ENCODE measurements at regions not wholly inside any gene's neighbourhood (a gene's known extent, or its start where the extent isn't known, plus 50 kb on each side); places are given as distances from the start of the nearest gene placed in this dataset.

DNA sequence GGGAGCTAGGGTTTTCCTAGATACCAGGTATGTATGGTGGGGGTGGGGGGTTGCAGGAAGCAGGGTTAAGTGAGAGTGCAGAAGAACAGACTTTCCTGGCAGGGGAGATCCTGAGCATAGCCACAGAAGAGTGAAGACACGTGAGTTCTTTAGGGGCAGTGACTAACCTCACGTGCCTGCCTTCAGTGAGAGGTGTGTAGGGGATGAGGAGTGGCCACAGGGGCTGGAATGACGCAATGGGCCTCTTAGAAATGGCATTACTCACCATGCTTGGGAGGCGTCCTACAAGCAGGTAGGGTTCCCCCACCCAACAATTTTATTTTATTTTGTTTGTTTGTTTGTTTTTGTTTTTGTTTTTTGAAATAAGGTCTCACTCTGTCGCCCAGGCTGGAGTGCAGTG is 698.6 kb upstream of the NRP1 start:
- no peaks in the 10 kb centered on the region for H3K27me3 ChIP-seq
- no peaks in the 10 kb centered on the region for H3K36me3 ChIP-seq
- no peak overlapping the region for H3K4me3 ChIP-seq
- no peak overlapping the region for H3K4me2 ChIP-seq
- H3K9ac ChIP-seq: no peak overlapping the region
- no peaks in the 10 kb centered on the region for H3K4me1 ChIP-seq
- peaks cover 11% of the 10 kb centered on the region for H3K9me3 ChIP-seq
- no peak for TF ChIP-seq Cebpa-rat (IDR thresholded peaks at IDR 0.05)
- H3K27ac ChIP-seq: no peak overlapping the region
- no peaks in the 10 kb centered on the region for H4K20me1 ChIP-seq

DNA sequence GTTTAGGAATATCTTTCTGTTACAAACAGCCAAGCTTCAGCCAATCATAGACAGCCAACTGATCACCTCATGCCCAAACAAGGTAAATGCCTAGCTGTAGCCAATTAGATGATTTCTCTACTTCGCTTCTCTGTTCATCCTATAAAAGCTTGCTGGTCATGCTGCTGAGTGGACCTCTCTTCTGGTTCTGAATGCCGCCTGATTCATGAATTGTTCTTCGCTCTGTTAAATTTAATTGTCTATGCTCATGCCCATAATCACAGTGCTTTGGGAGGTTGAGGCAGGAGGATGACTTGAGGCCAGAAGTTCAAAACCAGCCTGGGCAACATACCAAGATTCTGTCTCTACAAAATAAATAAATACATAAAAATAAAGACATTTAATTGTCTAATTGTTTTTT is 698.1 kb upstream of the NRP1 start:
- no peak overlapping the region for H3K27ac ChIP-seq
- H3K36me3 ChIP-seq: no peaks in the 10 kb centered on the region
- no peak overlapping the region for H3K4me3 ChIP-seq
- H3K9me3 ChIP-seq: peaks cover 11% of the 10 kb centered on the region
- H3K9ac ChIP-seq: no peak overlapping the region
- no peaks in the 10 kb centered on the region for H3K27me3 ChIP-seq
- no peak overlapping the region for H3K4me2 ChIP-seq
- no peak for TF ChIP-seq Cebpa-rat (IDR thresholded peaks at IDR 0.05)
- no peaks in the 10 kb centered on the region for H4K20me1 ChIP-seq
- no peaks in the 10 kb centered on the region for H3K4me1 ChIP-seq

- no peak overlapping the region for H3K27ac ChIP-seq
- no peak for TF ChIP-seq Cebpa-rat (IDR thresholded peaks at IDR 0.05)
- no peak overlapping the region for H3K9ac ChIP-seq
These were observed 696.9 kb upstream of the NRP1 start for GRCh38 chr10:34031400-34031799.

GRCh38 chr10:34029455-34029854 is 695.0 kb upstream of the NRP1 start:
- no peak overlapping the region for H3K4me3 ChIP-seq

More at GRCh38 chr10:34031400-34031799, 696.9 kb upstream of the NRP1 start:
- peaks cover 11% of the 10 kb centered on the region for H3K9me3 ChIP-seq
- H4K20me1 ChIP-seq: no peaks in the 10 kb centered on the region
- H3K27me3 ChIP-seq: no peaks in the 10 kb centered on the region
- no peaks in the 10 kb centered on the region for H3K4me1 ChIP-seq
- H3K4me3 ChIP-seq: no peak overlapping the region
- H3K4me2 ChIP-seq: no peak overlapping the region
- no peaks in the 10 kb centered on the region for H3K36me3 ChIP-seq

DNA sequence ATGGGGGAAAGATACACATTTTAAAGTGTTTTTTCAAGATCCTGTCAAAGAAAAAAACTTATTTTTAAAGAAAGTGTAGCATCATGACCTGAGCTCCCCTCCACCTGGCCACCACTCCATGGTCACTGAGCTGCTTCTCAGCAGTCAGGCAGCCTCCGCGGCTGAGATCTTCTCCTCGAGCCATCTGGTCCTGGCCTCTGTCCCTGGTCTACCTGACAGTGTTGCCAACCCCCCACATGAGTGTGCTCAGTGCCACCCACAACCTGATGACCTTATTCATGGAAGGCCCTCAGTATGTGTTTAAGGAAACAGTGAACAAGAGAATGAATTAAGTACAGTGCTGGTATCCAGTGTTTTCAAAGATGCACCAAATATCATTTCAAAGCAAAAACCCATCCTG is 694.5 kb upstream of the NRP1 start:
- H3K27ac ChIP-seq: no peak overlapping the region

More at GRCh38 chr10:34029455-34029854, 695.0 kb upstream of the NRP1 start:
- no peak overlapping the region for H3K27ac ChIP-seq
- H3K4me2 ChIP-seq: no peak overlapping the region
- H3K9me3 ChIP-seq: no peaks in the 10 kb centered on the region
- TF ChIP-seq Cebpa-rat (IDR thresholded peaks at IDR 0.05): no peak
- no peaks in the 10 kb centered on the region for H3K4me1 ChIP-seq
- no peaks in the 10 kb centered on the region for H3K27me3 ChIP-seq
- H3K36me3 ChIP-seq: no peaks in the 10 kb centered on the region
- no peaks in the 10 kb centered on the region for H4K20me1 ChIP-seq
- no peak overlapping the region for H3K9ac ChIP-seq

DNA sequence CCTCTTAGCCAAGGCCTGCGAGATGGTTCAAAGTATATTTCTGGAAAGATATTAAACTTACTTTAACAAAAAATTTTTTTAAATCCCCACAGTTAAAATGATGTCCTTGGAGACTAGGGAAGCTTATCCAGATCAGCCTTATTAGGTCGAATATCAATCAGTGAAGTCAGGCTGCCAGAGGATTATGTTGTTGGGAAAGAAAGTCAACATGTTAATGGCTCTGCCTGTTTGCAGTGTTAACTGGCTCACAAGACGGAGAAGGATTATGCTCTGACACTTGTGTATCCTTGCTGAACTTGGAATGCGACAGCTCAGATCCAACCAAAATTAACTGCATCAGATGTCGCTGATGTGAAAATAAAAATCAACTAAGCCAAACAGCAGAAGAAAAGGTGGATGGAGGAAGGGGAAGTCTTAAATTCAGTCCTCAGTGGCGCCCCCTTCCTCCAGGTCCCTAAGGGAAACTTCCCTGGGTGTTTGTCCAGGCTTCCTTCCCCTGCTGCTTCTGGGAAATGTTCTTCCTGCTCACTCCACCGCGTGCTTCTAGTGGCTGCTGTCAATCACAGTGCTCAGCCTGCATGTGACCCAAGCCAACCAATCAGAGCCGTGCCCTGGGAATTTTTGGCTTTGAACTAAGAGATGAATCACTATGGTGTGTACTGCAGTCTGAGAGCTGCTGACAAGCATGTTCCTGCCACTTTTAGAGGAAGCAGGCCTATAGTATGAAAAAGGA is 690.4 kb upstream of the NRP1 start:
- Histone ChIP-seq H3K9me3 (no peaks in the 10 kb centered on the region), H3K27ac (no peak overlapping the region), H3K4me1 (no peaks in the 10 kb centered on the region), H3K36me3 (no peaks in the 10 kb centered on the region), H3K9ac (no peak overlapping the region), H3K27me3 (no peaks in the 10 kb centered on the region), H3K4me2 (no peak overlapping the region), H4K20me1 (no peaks in the 10 kb centered on the region), H3K4me3 (no peak overlapping the region)
- TF ChIP-seq Cebpa-rat (IDR thresholded peaks at IDR 0.05): no peak

More for the DNA sequence above, 694.5 kb upstream of the NRP1 start:
- Histone ChIP-seq H3K9me3 (no peaks in the 10 kb centered on the region), H3K4me3 (no peak overlapping the region), H3K4me1 (no peaks in the 10 kb centered on the region), H4K20me1 (no peaks in the 10 kb centered on the region), H3K4me2 (no peak overlapping the region), H3K36me3 (no peaks in the 10 kb centered on the region), H3K27me3 (no peaks in the 10 kb centered on the region), H3K9ac (no peak overlapping the region)
- TF ChIP-seq Cebpa-rat (IDR thresholded peaks at IDR 0.05): no peak

DNA sequence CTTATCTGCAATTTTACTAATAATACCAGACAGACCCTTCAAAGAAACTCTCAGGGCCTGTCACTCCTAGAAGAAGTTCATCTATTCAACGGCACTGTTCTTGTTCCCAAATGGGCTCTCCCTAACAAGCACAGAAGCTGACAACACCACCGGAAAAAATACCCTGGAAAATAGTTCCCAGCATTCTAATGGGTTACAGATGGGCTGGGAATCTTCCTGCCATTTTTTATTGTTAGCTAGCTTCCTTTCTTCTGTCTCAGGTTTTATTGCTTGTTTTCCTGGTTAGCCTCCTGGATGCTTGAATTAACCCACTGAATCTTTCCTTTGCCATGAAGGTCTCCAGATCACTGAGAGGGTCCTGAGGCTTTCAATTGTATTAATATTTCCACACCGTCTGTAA is 689.8 kb upstream of the NRP1 start:
- H3K4me1 ChIP-seq: no peaks in the 10 kb centered on the region
- H3K9me3 ChIP-seq: no peaks in the 10 kb centered on the region
- H3K4me2 ChIP-seq: no peak overlapping the region
- H3K9ac ChIP-seq: no peak overlapping the region
- no peak overlapping the region for H3K27ac ChIP-seq
- no peaks in the 10 kb centered on the region for H4K20me1 ChIP-seq
- no peak overlapping the region for H3K4me3 ChIP-seq
- H3K36me3 ChIP-seq: no peaks in the 10 kb centered on the region
- no peaks in the 10 kb centered on the region for H3K27me3 ChIP-seq
- TF ChIP-seq Cebpa-rat (IDR thresholded peaks at IDR 0.05): no peak

- no peaks in the 10 kb centered on the region for H3K27me3 ChIP-seq
- H4K20me1 ChIP-seq: no peaks in the 10 kb centered on the region
- H3K4me1 ChIP-seq: no peaks in the 10 kb centered on the region
- TF ChIP-seq Cebpa-rat (IDR thresholded peaks at IDR 0.05): no peak
- H3K9ac ChIP-seq: no peak overlapping the region
- no peak overlapping the region for H3K27ac ChIP-seq
- H3K4me2 ChIP-seq: no peak overlapping the region
- no peaks in the 10 kb centered on the region for H3K36me3 ChIP-seq
- H3K9me3 ChIP-seq: no peaks in the 10 kb centered on the region
- no peak overlapping the region for H3K4me3 ChIP-seq
These were observed 687.7 kb upstream of the NRP1 start for GRCh38 chr10:34022195-34022594.

DNA sequence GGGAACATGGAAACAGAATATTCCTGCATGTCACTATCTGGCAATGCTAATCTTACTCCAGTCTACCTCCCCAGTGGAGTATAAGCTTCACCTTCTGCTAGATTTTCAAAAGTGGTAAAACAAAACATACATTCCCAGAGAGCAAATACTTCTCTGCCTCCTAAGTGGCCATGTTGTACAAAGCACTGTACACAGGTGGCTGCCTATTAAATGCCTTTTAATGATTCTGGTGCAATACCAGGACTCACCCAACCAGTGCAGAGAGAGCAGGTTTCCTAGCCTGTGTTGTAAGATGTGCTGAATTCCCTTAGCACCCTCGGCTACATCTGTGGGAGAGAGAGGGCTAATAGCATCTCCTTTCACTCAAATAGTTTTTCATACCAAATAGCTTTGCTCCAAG is 684.3 kb upstream of the NRP1 start:
- Histone ChIP-seq H3K9me3 (no peaks in the 10 kb centered on the region), H3K27ac (no peak overlapping the region), H3K4me3 (no peak overlapping the region), H3K4me1 (no peaks in the 10 kb centered on the region), H3K4me2 (no peak overlapping the region), H3K27me3 (no peaks in the 10 kb centered on the region), H4K20me1 (no peaks in the 10 kb centered on the region), H3K9ac (no peak overlapping the region), H3K36me3 (no peaks in the 10 kb centered on the region)
- no peak for TF ChIP-seq Cebpa-rat (IDR thresholded peaks at IDR 0.05)

DNA sequence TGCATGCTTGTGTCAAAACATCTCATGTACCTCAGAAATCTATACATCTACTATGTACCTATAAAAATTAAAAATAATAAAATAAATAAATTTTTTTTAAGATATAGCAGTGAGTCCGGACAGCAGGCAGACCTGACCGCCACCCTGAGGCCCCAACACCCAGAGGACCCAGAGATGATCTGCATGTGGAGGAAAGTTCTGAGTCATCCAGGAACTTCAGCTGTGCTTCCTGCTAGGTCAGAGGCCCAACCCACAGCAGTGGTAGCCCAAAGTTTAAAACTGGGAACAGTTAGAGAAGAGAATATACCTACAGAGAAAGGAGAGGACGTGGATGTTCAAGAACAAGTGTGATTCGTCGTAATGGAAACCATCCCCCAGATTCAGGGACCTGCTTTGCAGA is 683.7 kb upstream of the NRP1 start:
- no peak overlapping the region for H3K9ac ChIP-seq
- H3K9me3 ChIP-seq: no peaks in the 10 kb centered on the region
- no peaks in the 10 kb centered on the region for H3K27me3 ChIP-seq
- no peak overlapping the region for H3K27ac ChIP-seq
- no peak for TF ChIP-seq Cebpa-rat (IDR thresholded peaks at IDR 0.05)
- no peaks in the 10 kb centered on the region for H4K20me1 ChIP-seq
- H3K4me2 ChIP-seq: no peak overlapping the region
- no peaks in the 10 kb centered on the region for H3K36me3 ChIP-seq
- H3K4me1 ChIP-seq: no peaks in the 10 kb centered on the region
- no peak overlapping the region for H3K4me3 ChIP-seq

GRCh38 chr10:34017281-34017680 is 682.8 kb upstream of the NRP1 start:
- no peaks in the 10 kb centered on the region for H3K9me3 ChIP-seq
- no peak overlapping the region for H3K4me3 ChIP-seq
- no peak overlapping the region for H3K4me2 ChIP-seq
- no peaks in the 10 kb centered on the region for H3K36me3 ChIP-seq
- H3K9ac ChIP-seq: no peak overlapping the region
- H3K4me1 ChIP-seq: no peaks in the 10 kb centered on the region
- no peak overlapping the region for H3K27ac ChIP-seq
- TF ChIP-seq Cebpa-rat (IDR thresholded peaks at IDR 0.05): no peak
- H4K20me1 ChIP-seq: no peaks in the 10 kb centered on the region
- no peaks in the 10 kb centered on the region for H3K27me3 ChIP-seq
